HUDEP-2 (cell line): ENCODE measurements at regions not wholly inside any gene's neighbourhood (a gene's known extent, or its start where the extent isn't known, plus 50 kb on each side); places are given as distances from the start of the nearest gene placed in this dataset.
"Not testable (repeated sequence)": the region's sequence is repeated elsewhere in the genome, so short reads cannot be mapped to it uniquely, and the experiment has no call there.

Experiments
- DNase-seq, 76 experiments: peaks; one replicate each; lab custom pipeline; 2025; ENCODE audit not compliant: unreplicated experiment in 76 of 76; lab: John Stamatoyannopoulos, UW

- DNase-seq = no peak
Observed at GRCh38 chr4:116064331-116064730, 950.9 kb upstream of the NDST4 start.

GRCh38 chr4:116059361-116059760, 945.9 kb upstream of the NDST4 start:
- no peak for DNase-seq

- DNase-seq = no peak
Observed at GRCh38 chr4:116058129-116058528, 944.7 kb upstream of the NDST4 start.

GRCh38 chr4:116055857-116056827, 942.7 kb upstream of the NDST4 start:
- DNase-seq = peak in 1 of 76 experiments; percentile 0

GRCh38 chr4:116027311-116027710, 913.9 kb upstream of the NDST4 start:
- DNase-seq = no peak

GRCh38 chr4:116024954-116025708, 911.7 kb upstream of the NDST4 start:
- no peak for DNase-seq

- DNase-seq = no peak
Observed at GRCh38 chr4:116023049-116023448, 909.6 kb upstream of the NDST4 start.

GRCh38 chr4:116020141-116020722, 906.8 kb upstream of the NDST4 start:
- no peak for DNase-seq

GRCh38 chr4:116018831-116019230, 905.4 kb upstream of the NDST4 start:
- DNase-seq = no peak

- no peak for DNase-seq
Observed at GRCh38 chr4:116016201-116016600, 902.8 kb upstream of the NDST4 start.

- DNase-seq = no peak
Observed at GRCh38 chr4:116015549-116015948, 902.1 kb upstream of the NDST4 start.

GRCh38 chr4:116015062-116015461, 901.6 kb upstream of the NDST4 start:
- no peak for DNase-seq

GRCh38 chr4:116010923-116011322, 897.5 kb upstream of the NDST4 start:
- no peak for DNase-seq

GRCh38 chr4:116005806-116006088, 892.3 kb upstream of the NDST4 start:
- DNase-seq = no peak

GRCh38 chr4:116005037-116005805, 891.8 kb upstream of the NDST4 start:
- no peak for DNase-seq

GRCh38 chr4:116001291-116001690, 887.9 kb upstream of the NDST4 start:
- no peak for DNase-seq

GRCh38 chr4:115986573-115986972, 873.2 kb upstream of the NDST4 start:
- no peak for DNase-seq

GRCh38 chr4:115975421-115976001, 862.1 kb upstream of the NDST4 start:
- DNase-seq = not testable (repeated sequence)

- no peak for DNase-seq
Observed at GRCh38 chr4:115973768-115974167, 860.3 kb upstream of the NDST4 start.

GRCh38 chr4:115972967-115973366, 859.5 kb upstream of the NDST4 start:
- no peak for DNase-seq
